Natural killer cell (primary cell): ENCODE measurements at regions not wholly inside any gene's neighbourhood (a gene's known extent, or its start where the extent isn't known, plus 50 kb on each side); places are given as distances from the start of the nearest gene placed in this dataset.

Experiments used
- ATAC-seq, 3 donors: fragments of 150-1000 bp in 2 of 3; fragments of 200-7000 bp in 1 of 3; cut with Tn5 transposase; 1 replicate in 1 of 3; 2 replicates in 2 of 3; pipeline ENCODE4 v1.10.0; 2021; ENCODE audit warnings: mild to moderate bottlenecking in 2 of 3, moderate library complexity in 2 of 3
- DNase-seq, 2 donors: peaks; one replicate each; pipeline versions ENCODE4 v3.0.0 to v3.0.0-alpha.2; 2013 to 2021; ENCODE audit warnings: mixed read lengths in 1 of 2
- H3K27ac ChIP-seq: one replicate; pipeline ENCODE4 v1.5.1; 2013; ENCODE audit warnings: mild to moderate bottlenecking, low read length
- H3K27me3 ChIP-seq: one replicate; pipeline ENCODE4 v1.6.1; 2013; ENCODE audit warnings: low read length; ENCODE audit not compliant: control insufficient read depth, insufficient read depth
- H3K36me3 ChIP-seq: one replicate; pipeline ENCODE4 v1.6.1; 2013; ENCODE audit warnings: low read length; ENCODE audit not compliant: control insufficient read depth, insufficient read depth
- H3K4me1 ChIP-seq: one replicate; pipeline ENCODE4 v1.6.1; 2013; ENCODE audit warnings: low read length; ENCODE audit not compliant: control insufficient read depth, insufficient read depth
- H3K4me3 ChIP-seq: one replicate; pipeline ENCODE4 v1.5.1; 2013; ENCODE audit warnings: low read length
- H3K9me3 ChIP-seq: one replicate; pipeline ENCODE4 v1.6.1; 2013; ENCODE audit warnings: low read length; ENCODE audit not compliant: control insufficient read depth, insufficient read depth
- H3K27ac Mint-ChIP-seq, 2 donors: one replicate each; pipeline ENCODE4 v1.8.0; 2022; ENCODE audit warnings: mild to moderate bottlenecking in 2 of 2, mixed read lengths in 2 of 2, moderate library complexity in 1 of 2
- H3K27me3 Mint-ChIP-seq, 2 donors: one replicate each; pipeline ENCODE4 v1.8.0; 2022; ENCODE audit warnings: low read depth in 2 of 2, mixed read lengths in 2 of 2
- H3K36me3 Mint-ChIP-seq: one replicate; pipeline ENCODE4 v1.8.0; 2022; ENCODE audit warnings: mixed read lengths
- H3K4me1 Mint-ChIP-seq, 2 donors: one replicate each; pipeline ENCODE4 v1.8.0; 2022; ENCODE audit warnings: mixed read lengths in 2 of 2
- H3K4me3 Mint-ChIP-seq: one replicate; pipeline ENCODE4 v1.8.0; 2022; ENCODE audit warnings: mild to moderate bottlenecking, moderate library complexity, mixed read lengths
- H3K9me3 Mint-ChIP-seq, 2 donors: one replicate each; pipeline ENCODE4 v1.8.0; 2022; ENCODE audit warnings: mixed read lengths in 2 of 2
- CTCF ChIP-seq: fragments of 200-600 bp; IDR thresholded peaks from one replicate; pipeline ENCODE4 v1.8.0; 2022; ENCODE audit warnings: antibody characterized with exemption
- WGBS: methylation state at CpG from one replicate; pipeline ENCODE4 v1.1.7; 2013; ENCODE audit warnings: missing lambda C conversion rate; ENCODE audit not compliant: insufficient coverage; 5-methylcytosine and 5-hydroxymethylcytosine counted together
- intact Hi-C: fragments of 100-400 bp; cut with micrococcal nuclease; formaldehyde crosslinking; loops from one replicate; pipeline ENCODE4 v1.14.2; 2022

GRCh38 chr6:167571550-167571949 is 246.7 kb downstream of the TTLL2 start:
- H3K4me1 ChIP-seq: no peaks in the 10 kb centered on the region
- intact Hi-C loops: no loop called here
- H3K36me3 ChIP-seq: no peaks in the 10 kb centered on the region
- Mint-ChIP-seq H3K27ac (no peak overlapping the region), H3K9me3 (no peaks in the 10 kb centered on the region), H3K4me1 (no peaks in the 10 kb centered on the region), H3K36me3 (no peaks in the 10 kb centered on the region), H3K4me3 (no peak overlapping the region), H3K27me3 (no peaks in the 10 kb centered on the region)
- TF ChIP-seq CTCF: no peak
- H3K27ac ChIP-seq: no peak overlapping the region
- H3K27me3 ChIP-seq: no peaks in the 10 kb centered on the region
- WGBS: 86% methylated on average over 8 of the region's 9 CpGs
- no peak overlapping the region for H3K4me3 ChIP-seq
- DNase-seq (no peak), ATAC-seq (no peak)
- H3K9me3 ChIP-seq: no peaks in the 10 kb centered on the region

GRCh38 chr6:167572106-167572505 is 247.2 kb downstream of the TTLL2 start:
- H3K27ac Mint-ChIP-seq: no peak overlapping the region
- WGBS: 83% methylated on average over 10 of the region's 10 CpGs
- no peak for TF ChIP-seq CTCF
- no peak overlapping the region for H3K4me3 Mint-ChIP-seq
- Histone ChIP-seq H3K9me3 (no peaks in the 10 kb centered on the region), H3K27ac (no peak overlapping the region), H3K4me3 (no peak overlapping the region), H3K27me3 (no peaks in the 10 kb centered on the region), H3K36me3 (no peaks in the 10 kb centered on the region), H3K4me1 (no peaks in the 10 kb centered on the region)
- no peak for DNase-seq
- intact Hi-C loops: no loop called here
- ATAC-seq: no peak
- no peaks in the 10 kb centered on the region for H3K4me1 Mint-ChIP-seq
- H3K9me3 Mint-ChIP-seq: no peaks in the 10 kb centered on the region
- no peaks in the 10 kb centered on the region for H3K27me3 Mint-ChIP-seq
- no peaks in the 10 kb centered on the region for H3K36me3 Mint-ChIP-seq

- no peak overlapping the region for H3K27ac Mint-ChIP-seq
These were observed 248.0 kb downstream of the TTLL2 start for GRCh38 chr6:167572841-167573271.

More at GRCh38 chr6:167572841-167573271, 248.0 kb downstream of the TTLL2 start:
- no peak overlapping the region for H3K27ac ChIP-seq
- Mint-ChIP-seq H3K4me1 (no peaks in the 10 kb centered on the region), H3K36me3 (no peaks in the 10 kb centered on the region), H3K9me3 (no peaks in the 10 kb centered on the region), H3K27me3 (no peaks in the 10 kb centered on the region), H3K4me3 (no peak overlapping the region)
- no peak for ATAC-seq
- H3K4me1 ChIP-seq: no peaks in the 10 kb centered on the region
- WGBS: 79% methylated on average over 13 of the region's 13 CpGs
- intact Hi-C loops: no loop called here
- H3K9me3 ChIP-seq: no peaks in the 10 kb centered on the region
- no peak for TF ChIP-seq CTCF
- no peak overlapping the region for H3K4me3 ChIP-seq
- no peaks in the 10 kb centered on the region for H3K27me3 ChIP-seq
- DNase-seq: no peak
- H3K36me3 ChIP-seq: no peaks in the 10 kb centered on the region
